PC-3 (cell line): ENCODE measurements at regions not wholly inside any gene's neighbourhood (a gene's known extent, or its start where the extent isn't known, plus 50 kb on each side); places are given as distances from the start of the nearest gene placed in this dataset.

Source experiments
- ATAC-seq: fragments of 200-7000 bp; cut with Tn5 transposase; 2 replicates; pipeline ENCODE4 v1.9.1; 2020; ENCODE audit warnings: mild to moderate bottlenecking, moderate library complexity
- BruUV-seq: library from RNA; stranded (reverse); fragments of 400-500 nt; replicated peaks from 2 replicates; lab custom pipeline; 2021; lab: Mats Ljungman, UMichigan
- CTCF ChIA-PET: fragments of 300-600 bp; sonication (Branson Sonifier 250); formaldehyde crosslinking; loops from one replicate; lab custom pipeline; 2022; ENCODE audit warnings: antibody characterized with exemption; lab: Charles Lee
- POLR2A ChIA-PET: fragments of 300-600 bp; sonication (Branson Sonifier 250); formaldehyde crosslinking; loops from one replicate; lab custom pipeline; 2022; ENCODE audit warnings: antibody characterized with exemption; ENCODE audit not compliant: unreplicated experiment; lab: Charles Lee
- DNase-seq: peaks from one replicate; pipeline ENCODE4 v3.0.0-alpha.2; 2015
- H2AFZ ChIP-seq: fragments of 300-600 bp; sonication (generic); 2 replicates; pipeline ENCODE4 v1.6.0; 2016; ENCODE audit warnings: antibody characterized with exemption, low read length
- H3F3A ChIP-seq: fragments of 300-600 bp; sonication (generic); one replicate; pipeline ENCODE4 v1.6.0; 2017; ENCODE audit warnings: antibody characterized with exemption, low read length, control low read depth, mild to moderate bottlenecking; ENCODE audit not compliant: unreplicated experiment
- H3K27ac ChIP-seq: fragments of 300-600 bp; sonication (generic); 2 replicates; pipeline ENCODE4 v1.5.1; 2016; ENCODE audit warnings: mild to moderate bottlenecking, low read length
- H3K27me3 ChIP-seq: fragments of 300-600 bp; sonication (generic); 2 replicates; pipeline ENCODE4 v1.6.1; 2016; ENCODE audit warnings: low read length, mixed read lengths
- H3K36me3 ChIP-seq: fragments of 300-600 bp; sonication (generic); 2 replicates; pipeline ENCODE4 v1.6.1; 2016; ENCODE audit warnings: low read depth, mixed run types, low read length, mixed read lengths
- H3K4me1 ChIP-seq: fragments of 300-600 bp; sonication (generic); 2 replicates; pipeline ENCODE4 v1.5.1; 2016; ENCODE audit warnings: low read length; ENCODE audit not compliant: insufficient read depth
- H3K4me2 ChIP-seq: fragments of 300-600 bp; sonication (generic); 2 replicates; pipeline ENCODE4 v1.6.0; 2016; ENCODE audit warnings: low read length
- H3K4me3 ChIP-seq: fragments of 300-600 bp; sonication (generic); 2 replicates; pipeline ENCODE4 v1.5.1; 2016; ENCODE audit warnings: mild to moderate bottlenecking, low read length, mixed read lengths
- H3K79me2 ChIP-seq: fragments of 300-600 bp; sonication (generic); 2 replicates; pipeline ENCODE4 v1.6.1; 2017; ENCODE audit warnings: low read length, mixed read lengths
- H3K9ac ChIP-seq: fragments of 300-600 bp; sonication (generic); 2 replicates; pipeline ENCODE4 v1.6.0; 2016; ENCODE audit warnings: mild to moderate bottlenecking, low read length
- H3K9me2 ChIP-seq: fragments of 300-600 bp; sonication (generic); replicated peaks from 2 replicates; pipeline ENCODE4 v1.6.1; 2016; ENCODE audit warnings: mixed run types, low read length, mixed read lengths
- H3K9me3 ChIP-seq: fragments of 300-600 bp; sonication (generic); 2 replicates; pipeline ENCODE4 v1.6.1; 2016; ENCODE audit warnings: low read length, mixed read lengths
- H4K20me1 ChIP-seq: fragments of 300-600 bp; sonication (generic); 2 replicates; pipeline ENCODE4 v1.6.1; 2016; ENCODE audit warnings: low read length, mixed read lengths
- CTCF ChIP-seq: fragments of 300-600 bp; sonication (generic); conservative IDR thresholded peaks from 2 replicates; pipeline ENCODE4 v1.5.1; 2017; ENCODE audit warnings: antibody characterized with exemption, low read depth, mild to moderate bottlenecking, low read length
- EZH2 ChIP-seq: fragments of 300-600 bp; sonication (generic); IDR thresholded peaks from one replicate; pipeline ENCODE4 v1.6.1; 2017; ENCODE audit warnings: antibody characterized with exemption, mild to moderate bottlenecking, low read length; ENCODE audit not compliant: unreplicated experiment
- EZH2phosphoT487 ChIP-seq: fragments of 300-600 bp; sonication (generic); IDR thresholded peaks from 2 replicates; pipeline ENCODE4 v1.6.1; 2018; ENCODE audit warnings: mild to moderate bottlenecking, antibody characterized with exemption, low read length, borderline replicate concordance
- intact Hi-C: fragments of 100-400 bp; cut with micrococcal nuclease; formaldehyde crosslinking; loops from 2 replicates; pipeline ENCODE4 v1.9.0; 2023

GRCh38 chr1:39147099-39148025 lies 57.1 kb upstream of the MACF1 start:
- intact Hi-C loops = loop anchor here (2.0 kb wide), 1 partner anchor 15 kb away; no protein-coding TSS in a partner anchor
- ATAC-seq = no peak
- Histone ChIP-seq H3K4me1 (peaks cover 22% of the 10 kb centered on the region), H3K79me2 (peaks cover 70% of the 10 kb centered on the region), H2AFZ (no peak overlapping the region), H3K4me3 (no peak overlapping the region), H3K36me3 (no peaks in the 10 kb centered on the region), H3K27ac (no peak overlapping the region), H3K9me3 (no peaks in the 10 kb centered on the region), H3K4me2 (no peak overlapping the region), H4K20me1 (0 out of 2 replicates have a peak, but pooled peaks cover 2% of the 10 kb centered on the region), H3K27me3 (no peaks in the 10 kb centered on the region), H3K9ac (no peak overlapping the region), H3F3A (no peaks in the 10 kb centered on the region), H3K9me2 (no peaks in the 10 kb centered on the region)
- POLR2A ChIA-PET = no interaction called here
- TF ChIP-seq EZH2 = no peak
- no TSS peak for BruUV-seq
- CTCF ChIA-PET = no interaction called here
- no peak for DNase-seq

GRCh38 chr1:39148942-39149341 lies 55.6 kb upstream of the MACF1 start:
- no TSS peak for BruUV-seq
- H3K79me2 ChIP-seq = peaks cover 82% of the 10 kb centered on the region
- ChIA-PET CTCF (no interaction called here), POLR2A (no interaction called here)
- no peaks in the 10 kb centered on the region for H3K36me3 ChIP-seq
- TF ChIP-seq EZH2phosphoT487 (no peak), CTCF (no peak), EZH2 (no peak)
- no peaks in the 10 kb centered on the region for H3K9me2 ChIP-seq
- peak overlapping the region; percentile 17; the same call in 1 of the 2 replicates for H3K27ac ChIP-seq
- H3F3A ChIP-seq = no peaks in the 10 kb centered on the region
- ATAC-seq = peak; percentile 61
- H3K4me3 ChIP-seq = 0 out of 2 replicates have a peak overlapping the region, but pooled peaks have one; percentile 25
- H2AFZ ChIP-seq = no peak overlapping the region
- 0 out of 2 replicates have a peak, but pooled peaks cover 2% of the 10 kb centered on the region for H4K20me1 ChIP-seq
- no peak overlapping the region for H3K9ac ChIP-seq
- intact Hi-C loops = loop anchor here (2.0 kb wide), 1 partner anchor 16 kb away; no protein-coding TSS in a partner anchor
- no peaks in the 10 kb centered on the region for H3K9me3 ChIP-seq
- peak; percentile 34 for DNase-seq
- H3K4me1 ChIP-seq = peaks cover 14% of the 10 kb centered on the region
- H3K4me2 ChIP-seq = peak overlapping the region; percentile 67
- no peaks in the 10 kb centered on the region for H3K27me3 ChIP-seq

GRCh38 chr1:39149509-39149908 lies 55.0 kb upstream of the MACF1 start:
- Histone ChIP-seq H2AFZ (no peak overlapping the region), H3K27ac (no peak overlapping the region), H3K9me2 (no peaks in the 10 kb centered on the region), H3K79me2 (peaks cover 80% of the 10 kb centered on the region), H3K4me1 (peaks cover 19% of the 10 kb centered on the region), H3K9me3 (no peaks in the 10 kb centered on the region), H3K27me3 (no peaks in the 10 kb centered on the region), H4K20me1 (0 out of 2 replicates have a peak, but pooled peaks cover 2% of the 10 kb centered on the region), H3K36me3 (no peaks in the 10 kb centered on the region), H3K4me3 (no peak overlapping the region), H3F3A (no peaks in the 10 kb centered on the region), H3K9ac (no peak overlapping the region), H3K4me2 (no peak overlapping the region)
- DNase-seq (no peak), ATAC-seq (no peak)
- intact Hi-C loops = loop anchor here (2.0 kb wide), 1 partner anchor 17 kb away; no protein-coding TSS in a partner anchor
- POLR2A ChIA-PET = no interaction called here
- CTCF ChIA-PET = no interaction called here
- no TSS peak for BruUV-seq
- no peak for TF ChIP-seq EZH2phosphoT487
- no peak for TF ChIP-seq CTCF
- TF ChIP-seq EZH2 = no peak
